ENCODE measurements at regions not wholly inside any gene's neighbourhood (a gene's known extent, or its start where the extent isn't known, plus 50 kb on each side); places are given as distances from the start of the nearest gene placed in this dataset.
A peak's percentile ranks its signal among the peaks of the same experiment; 100 is the strongest.
"Not testable (repeated sequence)": the region's sequence is repeated elsewhere in the genome, so short reads cannot be mapped to it uniquely, and the experiment has no call there.

GRCh38 chr15:70240082-70240481 lies 142.4 kb upstream of the TLE3 start:
- WGBS, 2 experiments (ENCODE audit: insufficient coverage in 2 of 2): 80 to 100% methylated on average over 1 to 3 of the region's 4 CpGs
- H3K4me3 ChIP-seq (ENCODE audit: extremely low read depth, insufficient read depth, low read length, poor library complexity, severe bottlenecking): no peak overlapping the region
- H3K9me3 ChIP-seq (ENCODE audit: control insufficient read depth, low read length): no peaks in the 10 kb centered on the region
- H3K4me1 ChIP-seq (ENCODE audit: control insufficient read depth, insufficient read depth, low read length, poor library complexity, severe bottlenecking): peaks cover 3% of the 10 kb centered on the region
- H3K36me3 ChIP-seq (ENCODE audit: control insufficient read depth, insufficient read depth, low read length): no peaks in the 10 kb centered on the region
- H3K27ac ChIP-seq (ENCODE audit: low read depth, low read length, severe bottlenecking): no peak overlapping the region

- 94 to 95% methylated on average over 2 to 3 of the region's 3 CpGs for WGBS, 2 experiments (ENCODE audit: insufficient coverage in 2 of 2)
- Histone ChIP-seq H3K36me3 (ENCODE audit: control insufficient read depth, insufficient read depth, low read length) (no peaks in the 10 kb centered on the region), H3K4me1 (ENCODE audit: control insufficient read depth, insufficient read depth, low read length, poor library complexity, severe bottlenecking) (peaks cover 9% of the 10 kb centered on the region), H3K4me3 (ENCODE audit: extremely low read depth, insufficient read depth, low read length, poor library complexity, severe bottlenecking) (no peak overlapping the region), H3K27ac (ENCODE audit: low read depth, low read length, severe bottlenecking) (no peak overlapping the region), H3K9me3 (ENCODE audit: control insufficient read depth, low read length) (no peaks in the 10 kb centered on the region)
Measured at GRCh38 chr15:70238917-70239316, 141.2 kb upstream of the TLE3 start.

- 85 to 90% methylated on average over 2 of the region's 2 CpGs for WGBS, 2 experiments (ENCODE audit: insufficient coverage in 2 of 2)
- H3K36me3 ChIP-seq (ENCODE audit: control insufficient read depth, insufficient read depth, low read length): no peaks in the 10 kb centered on the region
- no peaks in the 10 kb centered on the region for H3K9me3 ChIP-seq (ENCODE audit: control insufficient read depth, low read length)
- peaks cover 9% of the 10 kb centered on the region for H3K4me1 ChIP-seq (ENCODE audit: control insufficient read depth, insufficient read depth, low read length, poor library complexity, severe bottlenecking)
- H3K4me3 ChIP-seq (ENCODE audit: extremely low read depth, insufficient read depth, low read length, poor library complexity, severe bottlenecking): no peak overlapping the region
- H3K27ac ChIP-seq (ENCODE audit: low read depth, low read length, severe bottlenecking): no peak overlapping the region
Measured at GRCh38 chr15:70237626-70238025, 139.9 kb upstream of the TLE3 start.

GRCh38 chr15:70236341-70237086 lies 138.8 kb upstream of the TLE3 start:
- Histone ChIP-seq H3K27ac (ENCODE audit: low read depth, low read length, severe bottlenecking) (no peak overlapping the region), H3K9me3 (ENCODE audit: control insufficient read depth, low read length) (peaks cover 9% of the 10 kb centered on the region), H3K4me3 (ENCODE audit: extremely low read depth, insufficient read depth, low read length, poor library complexity, severe bottlenecking) (no peak overlapping the region), H3K4me1 (ENCODE audit: control insufficient read depth, insufficient read depth, low read length, poor library complexity, severe bottlenecking) (peaks cover 9% of the 10 kb centered on the region), H3K36me3 (ENCODE audit: control insufficient read depth, insufficient read depth, low read length) (no peaks in the 10 kb centered on the region)
- 100% methylated on average over 1 to 2 of the region's 5 CpGs for WGBS, 2 experiments (ENCODE audit: insufficient coverage in 2 of 2)

- WGBS, 2 experiments (ENCODE audit: insufficient coverage in 2 of 2): 87 to 88% methylated on average over 4 of the region's 5 CpGs
- peaks cover 13% of the 10 kb centered on the region for H3K9me3 ChIP-seq (ENCODE audit: control insufficient read depth, low read length)
- H3K36me3 ChIP-seq (ENCODE audit: control insufficient read depth, insufficient read depth, low read length): no peaks in the 10 kb centered on the region
- H3K4me3 ChIP-seq (ENCODE audit: extremely low read depth, insufficient read depth, low read length, poor library complexity, severe bottlenecking): no peak overlapping the region
- H3K27ac ChIP-seq (ENCODE audit: low read depth, low read length, severe bottlenecking): no peak overlapping the region
- H3K4me1 ChIP-seq (ENCODE audit: control insufficient read depth, insufficient read depth, low read length, poor library complexity, severe bottlenecking): peaks cover 9% of the 10 kb centered on the region
Measured at GRCh38 chr15:70235347-70235746, 137.6 kb upstream of the TLE3 start.

- WGBS, 2 experiments (ENCODE audit: insufficient coverage in 2 of 2): 80 to 86% methylated on average over 7 to 8 of the region's 9 CpGs
- peaks cover 16% of the 10 kb centered on the region for H3K9me3 ChIP-seq (ENCODE audit: control insufficient read depth, low read length)
- H3K4me3 ChIP-seq (ENCODE audit: extremely low read depth, insufficient read depth, low read length, poor library complexity, severe bottlenecking): no peak overlapping the region
- H3K4me1 ChIP-seq (ENCODE audit: control insufficient read depth, insufficient read depth, low read length, poor library complexity, severe bottlenecking): peaks cover 9% of the 10 kb centered on the region
- no peaks in the 10 kb centered on the region for H3K36me3 ChIP-seq (ENCODE audit: control insufficient read depth, insufficient read depth, low read length)
- H3K27ac ChIP-seq (ENCODE audit: low read depth, low read length, severe bottlenecking): peak overlapping the region; percentile 44
Measured at GRCh38 chr15:70234256-70234905, 136.7 kb upstream of the TLE3 start.

- WGBS, 2 experiments (ENCODE audit: insufficient coverage in 2 of 2): no CpG with 5 or more reads among the region's 1 CpG
- Histone ChIP-seq H3K4me3 (ENCODE audit: extremely low read depth, insufficient read depth, low read length, poor library complexity, severe bottlenecking) (no peak overlapping the region), H3K36me3 (ENCODE audit: control insufficient read depth, insufficient read depth, low read length) (no peaks in the 10 kb centered on the region), H3K4me1 (ENCODE audit: control insufficient read depth, insufficient read depth, low read length, poor library complexity, severe bottlenecking) (peaks cover 9% of the 10 kb centered on the region), H3K9me3 (ENCODE audit: control insufficient read depth, low read length) (peaks cover 20% of the 10 kb centered on the region), H3K27ac (ENCODE audit: low read depth, low read length, severe bottlenecking) (no peak overlapping the region)
Measured at GRCh38 chr15:70231484-70231883, 133.8 kb upstream of the TLE3 start.

- WGBS, 2 experiments (ENCODE audit: insufficient coverage in 2 of 2): 100% methylated on average over 2 of the region's 3 CpGs; no CpG with 5 or more reads in 1 of the 2 experiments
- H3K9me3 ChIP-seq (ENCODE audit: control insufficient read depth, low read length): peaks cover 20% of the 10 kb centered on the region
- not testable (repeated sequence) for H3K4me1 ChIP-seq (ENCODE audit: control insufficient read depth, insufficient read depth, low read length, poor library complexity, severe bottlenecking); H3K36me3 ChIP-seq (ENCODE audit: control insufficient read depth, insufficient read depth, low read length); H3K27ac ChIP-seq (ENCODE audit: low read depth, low read length, severe bottlenecking); H3K4me3 ChIP-seq (ENCODE audit: extremely low read depth, insufficient read depth, low read length, poor library complexity, severe bottlenecking)
Measured at GRCh38 chr15:70227918-70228317, 130.2 kb upstream of the TLE3 start.

GRCh38 chr15:70227147-70227546 lies 129.4 kb upstream of the TLE3 start:
- peaks cover 17% of the 10 kb centered on the region for H3K9me3 ChIP-seq (ENCODE audit: control insufficient read depth, low read length)
- H3K27ac ChIP-seq (ENCODE audit: low read depth, low read length, severe bottlenecking): no peak overlapping the region
- no peak overlapping the region for H3K4me3 ChIP-seq (ENCODE audit: extremely low read depth, insufficient read depth, low read length, poor library complexity, severe bottlenecking)
- H3K4me1 ChIP-seq (ENCODE audit: control insufficient read depth, insufficient read depth, low read length, poor library complexity, severe bottlenecking): no peaks in the 10 kb centered on the region
- WGBS, 2 experiments (ENCODE audit: insufficient coverage in 2 of 2): 13 to 43% methylated on average over 1 of the region's 1 CpG
- H3K36me3 ChIP-seq (ENCODE audit: control insufficient read depth, insufficient read depth, low read length): no peaks in the 10 kb centered on the region

- no peaks in the 10 kb centered on the region for H3K36me3 ChIP-seq (ENCODE audit: control insufficient read depth, insufficient read depth, low read length)
- 95 to 96% methylated on average over 9 to 10 of the region's 12 CpGs for WGBS, 2 experiments (ENCODE audit: insufficient coverage in 2 of 2)
Measured at GRCh38 chr15:70226337-70226980, 128.7 kb upstream of the TLE3 start.

GRCh38 chr15:70225416-70225815 lies 127.7 kb upstream of the TLE3 start:
- Histone ChIP-seq H3K27ac (ENCODE audit: low read depth, low read length, severe bottlenecking) (no peak overlapping the region), H3K4me3 (ENCODE audit: extremely low read depth, insufficient read depth, low read length, poor library complexity, severe bottlenecking) (no peak overlapping the region), H3K9me3 (ENCODE audit: control insufficient read depth, low read length) (peaks cover 8% of the 10 kb centered on the region), H3K36me3 (ENCODE audit: control insufficient read depth, insufficient read depth, low read length) (no peaks in the 10 kb centered on the region), H3K4me1 (ENCODE audit: control insufficient read depth, insufficient read depth, low read length, poor library complexity, severe bottlenecking) (no peaks in the 10 kb centered on the region)
- WGBS, 2 experiments (ENCODE audit: insufficient coverage in 2 of 2): 93 to 97% methylated on average over 5 to 8 of the region's 9 CpGs

More at GRCh38 chr15:70226337-70226980, 128.7 kb upstream of the TLE3 start:
- H3K27ac ChIP-seq (ENCODE audit: low read depth, low read length, severe bottlenecking): no peak overlapping the region
- no peaks in the 10 kb centered on the region for H3K4me1 ChIP-seq (ENCODE audit: control insufficient read depth, insufficient read depth, low read length, poor library complexity, severe bottlenecking)
- no peak overlapping the region for H3K4me3 ChIP-seq (ENCODE audit: extremely low read depth, insufficient read depth, low read length, poor library complexity, severe bottlenecking)
- peaks cover 10% of the 10 kb centered on the region for H3K9me3 ChIP-seq (ENCODE audit: control insufficient read depth, low read length)

All from mesodermal cell (in vitro differentiated cells).